ENCODE measurements at regions not wholly inside any gene's neighbourhood (a gene's known extent, or its start where the extent isn't known, plus 50 kb on each side); places are given as distances from the start of the nearest gene placed in this dataset.
"Not testable (repeated sequence)": the region's sequence is repeated elsewhere in the genome, so short reads cannot be mapped to it uniquely, and the experiment has no call there.

DNA sequence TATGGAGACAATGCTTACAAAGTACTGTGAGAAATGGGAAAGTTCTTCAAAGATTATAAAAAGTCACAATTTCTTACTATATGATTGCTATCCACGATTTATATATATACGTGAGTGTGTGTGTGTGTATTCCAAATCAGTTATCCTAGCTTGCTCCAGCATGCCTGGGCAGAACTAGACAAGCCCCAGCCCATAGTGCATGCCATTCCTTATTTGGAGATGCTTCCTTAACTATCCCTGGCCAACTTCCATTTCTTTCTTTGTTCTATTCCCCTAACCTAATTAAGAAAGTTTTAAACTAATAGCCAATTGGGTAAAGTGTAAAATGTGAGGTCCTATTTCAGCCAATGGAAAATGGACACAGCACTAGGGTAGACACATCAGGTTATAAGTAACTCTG, 77.3 kb upstream of the PLEKHG4B start:
- H3K4me1 ChIP-seq (ENCODE audit: insufficient read depth); H4K20me1 ChIP-seq (replicated peaks; ENCODE audit: insufficient read depth); DNase-seq (ENCODE audit: low spot score); H3K27ac Mint-ChIP-seq; H3K27me3 Mint-ChIP-seq (ENCODE audit: insufficient read depth, low read depth, poor library complexity); H3K4me3 ChIP-seq; H3K27ac ChIP-seq (ENCODE audit: low read depth); H3K27me3 ChIP-seq (ENCODE audit: insufficient read depth); ATAC-seq; H3K4me3 Mint-ChIP-seq; H3K9me2 ChIP-seq (ENCODE audit: insufficient read depth); H3F3A ChIP-seq (replicated peaks; ENCODE audit: low read depth); H3K36me3 Mint-ChIP-seq (ENCODE audit: low read depth); H2AFZ ChIP-seq; H3K4me2 ChIP-seq; H3K4me1 Mint-ChIP-seq; H3K36me3 ChIP-seq (ENCODE audit: insufficient read depth); H3K79me2 ChIP-seq (replicated peaks; ENCODE audit: insufficient read depth): not testable (repeated sequence)
- H3K9me3 Mint-ChIP-seq = peaks cover 16% of the 10 kb centered on the region

DNA sequence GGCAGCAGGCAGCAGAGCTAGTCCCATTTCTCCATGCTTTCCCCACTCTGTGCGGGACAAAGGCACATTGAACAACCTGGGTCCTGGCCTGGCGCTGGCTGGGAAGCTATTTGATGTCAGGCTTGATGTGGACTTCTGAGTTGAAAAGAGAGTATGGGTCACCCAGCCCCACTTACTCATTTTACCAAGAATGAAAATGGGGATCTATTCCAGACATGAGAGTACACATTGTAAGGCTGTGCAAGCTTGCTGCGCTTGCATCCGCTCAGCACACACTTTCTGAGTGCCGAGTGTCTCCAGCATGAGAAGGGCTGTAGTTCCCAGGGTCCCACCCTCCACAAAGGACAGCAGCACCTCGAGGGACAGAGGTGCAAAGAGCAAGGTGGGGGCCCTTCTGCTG, 71.7 kb upstream of the PLEKHG4B start:
- not testable (repeated sequence) for DNase-seq (ENCODE audit: low spot score); H3K4me1 Mint-ChIP-seq; H3K4me1 ChIP-seq (ENCODE audit: insufficient read depth); H3K4me3 ChIP-seq; H3K27me3 ChIP-seq (ENCODE audit: insufficient read depth); H3K27ac ChIP-seq (ENCODE audit: low read depth); H3K79me2 ChIP-seq (replicated peaks; ENCODE audit: insufficient read depth); H3K9me2 ChIP-seq (ENCODE audit: insufficient read depth); H3K27ac Mint-ChIP-seq; H3K9me3 Mint-ChIP-seq; H3K36me3 ChIP-seq (ENCODE audit: insufficient read depth); H3K4me3 Mint-ChIP-seq; H4K20me1 ChIP-seq (replicated peaks; ENCODE audit: insufficient read depth); H2AFZ ChIP-seq; H3K36me3 Mint-ChIP-seq (ENCODE audit: low read depth); H3K4me2 ChIP-seq; H3K27me3 Mint-ChIP-seq (ENCODE audit: insufficient read depth, low read depth, poor library complexity); ATAC-seq; H3F3A ChIP-seq (replicated peaks; ENCODE audit: low read depth)

DNA sequence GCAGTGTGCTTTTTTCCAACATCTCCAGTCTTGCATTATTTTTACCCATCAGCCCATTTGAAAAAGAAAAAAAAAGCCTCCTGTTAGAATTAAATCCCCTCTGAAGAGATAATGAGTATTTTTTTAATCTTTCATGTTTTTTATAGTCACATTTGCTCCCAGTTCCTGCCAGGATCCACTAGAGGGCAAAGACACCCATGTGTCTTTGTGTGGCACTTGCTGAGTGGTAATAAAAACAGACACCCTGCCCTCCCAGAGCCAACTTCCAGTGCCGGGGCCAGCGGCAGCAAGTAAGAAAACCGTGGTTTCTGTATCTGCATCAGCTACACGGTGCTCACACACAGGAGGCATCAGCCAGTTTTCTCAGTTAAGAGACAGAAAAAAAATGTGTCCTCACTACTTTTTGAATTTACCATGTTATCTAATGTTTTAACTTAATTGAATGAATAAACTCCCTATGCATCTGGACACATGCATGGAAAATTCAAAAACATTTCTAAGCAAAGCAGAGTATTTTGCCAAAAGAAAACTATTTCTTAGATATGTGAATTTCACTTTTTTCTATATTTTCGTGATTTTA, 70.2 kb upstream of the PLEKHG4B start:
- DNase-seq (ENCODE audit: low spot score) = peak; percentile 37
- Mint-ChIP-seq H3K4me1 (no peaks in the 10 kb centered on the region), H3K27ac (no peak overlapping the region), H3K36me3 (ENCODE audit: low read depth) (no peaks in the 10 kb centered on the region), H3K9me3 (no peaks in the 10 kb centered on the region; the same call in 1 of the 3 replicates), H3K4me3 (no peak overlapping the region), H3K27me3 (ENCODE audit: insufficient read depth, low read depth, poor library complexity) (peaks cover 5% of the 10 kb centered on the region)
- H3K79me2 ChIP-seq (replicated peaks; ENCODE audit: insufficient read depth) = no peaks in the 10 kb centered on the region
- no peaks in the 10 kb centered on the region for H3K9me2 ChIP-seq (ENCODE audit: insufficient read depth)
- H3K4me2 ChIP-seq = no peak overlapping the region
- H3K27ac ChIP-seq (ENCODE audit: low read depth) = no peak overlapping the region
- no peaks in the 10 kb centered on the region for H3K27me3 ChIP-seq (ENCODE audit: insufficient read depth)
- no peak overlapping the region for H2AFZ ChIP-seq
- H3K4me3 ChIP-seq = no peak overlapping the region
- no peaks in the 10 kb centered on the region for H3K4me1 ChIP-seq (ENCODE audit: insufficient read depth)
- no peak for ATAC-seq
- H4K20me1 ChIP-seq (replicated peaks; ENCODE audit: insufficient read depth) = no peaks in the 10 kb centered on the region
- no peak for TF ChIP-seq EZH2 (IDR thresholded peaks at IDR 0.05; ENCODE audit: low read depth, unreplicated experiment)
- TF ChIP-seq, protein P1, sequence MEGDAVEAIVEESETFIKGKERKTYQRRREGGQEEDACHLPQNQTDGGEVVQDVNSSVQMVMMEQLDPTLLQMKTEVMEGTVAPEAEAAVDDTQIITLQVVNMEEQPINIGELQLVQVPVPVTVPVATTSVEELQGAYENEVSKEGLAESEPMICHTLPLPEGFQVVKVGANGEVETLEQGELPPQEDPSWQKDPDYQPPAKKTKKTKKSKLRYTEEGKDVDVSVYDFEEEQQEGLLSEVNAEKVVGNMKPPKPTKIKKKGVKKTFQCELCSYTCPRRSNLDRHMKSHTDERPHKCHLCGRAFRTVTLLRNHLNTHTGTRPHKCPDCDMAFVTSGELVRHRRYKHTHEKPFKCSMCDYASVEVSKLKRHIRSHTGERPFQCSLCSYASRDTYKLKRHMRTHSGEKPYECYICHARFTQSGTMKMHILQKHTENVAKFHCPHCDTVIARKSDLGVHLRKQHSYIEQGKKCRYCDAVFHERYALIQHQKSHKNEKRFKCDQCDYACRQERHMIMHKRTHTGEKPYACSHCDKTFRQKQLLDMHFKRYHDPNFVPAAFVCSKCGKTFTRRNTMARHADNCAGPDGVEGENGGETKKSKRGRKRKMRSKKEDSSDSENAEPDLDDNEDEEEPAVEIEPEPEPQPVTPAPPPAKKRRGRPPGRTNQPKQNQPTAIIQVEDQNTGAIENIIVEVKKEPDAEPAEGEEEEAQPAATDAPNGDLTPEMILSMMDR (conservative IDR thresholded peaks at IDR 0.05; ENCODE audit: low read depth in 2 of 2) = peak; percentile 41 to 45
- H3F3A ChIP-seq (replicated peaks; ENCODE audit: low read depth) = no peaks in the 10 kb centered on the region
- no peaks in the 10 kb centered on the region for H3K36me3 ChIP-seq (ENCODE audit: insufficient read depth)

DNA sequence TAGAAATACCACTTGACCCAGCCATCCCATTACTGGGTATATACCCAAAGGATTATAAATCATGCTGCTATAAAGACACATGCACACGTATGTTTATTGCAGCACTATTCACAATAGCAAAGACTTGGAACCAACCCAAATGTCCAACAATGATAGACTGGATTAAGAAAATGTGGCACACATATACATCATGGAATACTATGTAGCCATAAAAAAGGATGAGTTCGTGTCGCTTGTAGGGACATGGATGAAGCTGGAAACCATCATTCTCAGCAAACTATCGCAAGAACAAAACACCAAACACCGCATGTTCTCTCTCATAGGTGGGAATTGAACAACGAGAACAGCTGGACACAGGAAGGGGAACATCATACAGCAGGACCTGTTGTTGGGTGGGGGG, 68.1 kb upstream of the PLEKHG4B start:
- H3K4me2 ChIP-seq; H4K20me1 ChIP-seq (replicated peaks; ENCODE audit: insufficient read depth); H3K9me2 ChIP-seq (ENCODE audit: insufficient read depth); H3K79me2 ChIP-seq (replicated peaks; ENCODE audit: insufficient read depth); H3K27ac ChIP-seq (ENCODE audit: low read depth); H3K4me3 Mint-ChIP-seq; H3K4me1 ChIP-seq (ENCODE audit: insufficient read depth); H3K4me3 ChIP-seq; H3K27me3 Mint-ChIP-seq (ENCODE audit: insufficient read depth, low read depth, poor library complexity); H3K36me3 Mint-ChIP-seq (ENCODE audit: low read depth); H3K36me3 ChIP-seq (ENCODE audit: insufficient read depth); H3K4me1 Mint-ChIP-seq; ATAC-seq; DNase-seq (ENCODE audit: low spot score); H3F3A ChIP-seq (replicated peaks; ENCODE audit: low read depth); H3K27ac Mint-ChIP-seq; H2AFZ ChIP-seq; H3K27me3 ChIP-seq (ENCODE audit: insufficient read depth): not testable (repeated sequence)
- peaks cover 12% of the 10 kb centered on the region for H3K9me3 Mint-ChIP-seq

DNA sequence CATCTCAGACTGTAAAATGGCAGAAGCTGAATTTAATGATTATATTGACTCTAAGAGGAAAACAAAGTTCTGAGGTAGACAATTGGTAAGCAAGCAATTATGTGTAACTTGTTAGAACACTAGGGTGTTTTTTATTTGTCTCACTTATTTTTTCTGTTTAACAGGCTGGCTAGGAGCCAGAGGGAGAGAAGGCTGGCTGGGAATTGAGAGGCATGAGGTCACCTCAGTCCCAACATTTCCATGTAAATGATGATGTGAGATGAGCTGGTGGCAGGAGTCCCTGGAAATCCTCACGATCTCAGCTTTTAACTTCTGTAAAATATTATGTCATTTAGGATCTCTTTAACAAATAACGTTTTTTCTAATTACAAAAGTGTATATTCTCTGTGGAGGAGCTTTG, 66.9 kb upstream of the PLEKHG4B start:
- not testable (repeated sequence) for ATAC-seq; H3K27me3 ChIP-seq (ENCODE audit: insufficient read depth); H3K27ac ChIP-seq (ENCODE audit: low read depth); H3F3A ChIP-seq (replicated peaks; ENCODE audit: low read depth); H3K4me3 Mint-ChIP-seq; H3K4me2 ChIP-seq; H4K20me1 ChIP-seq (replicated peaks; ENCODE audit: insufficient read depth); H3K27ac Mint-ChIP-seq; H2AFZ ChIP-seq; H3K9me2 ChIP-seq (ENCODE audit: insufficient read depth); DNase-seq (ENCODE audit: low spot score); H3K36me3 ChIP-seq (ENCODE audit: insufficient read depth); H3K27me3 Mint-ChIP-seq (ENCODE audit: insufficient read depth, low read depth, poor library complexity); H3K4me1 ChIP-seq (ENCODE audit: insufficient read depth); H3K4me1 Mint-ChIP-seq; H3K79me2 ChIP-seq (replicated peaks; ENCODE audit: insufficient read depth); H3K4me3 ChIP-seq; H3K36me3 Mint-ChIP-seq (ENCODE audit: low read depth)
- peaks cover 13% of the 10 kb centered on the region for H3K9me3 Mint-ChIP-seq
